Psoas muscle (tissue), 7 donors: ENCODE measurements at regions not wholly inside any gene's neighbourhood (a gene's known extent, or its start where the extent isn't known, plus 50 kb on each side); places are given as distances from the start of the nearest gene placed in this dataset.

ENCODE experiments used
- ATAC-seq, 4 donors: fragments of 200-7000 bp; cut with Tn5 transposase; one replicate each; pipeline ENCODE4 v1.9.1; 2020; ENCODE audit warnings: moderate library complexity in 3 of 4, mild to moderate bottlenecking in 2 of 4
- DNase-seq, 2 donors: peaks; one replicate each; pipeline ENCODE4 v3.0.0-alpha.2; 2020
- H3K27ac ChIP-seq: fragments of 200-600 bp; one replicate; pipeline ENCODE4 v1.8.0; 2022
- H3K27me3 ChIP-seq, 3 donors: fragments of 200-600 bp in 1 of 3; one replicate each; pipeline versions ENCODE4 v1.6.1 to v1.8.0; 2013 to 2022; ENCODE audit warnings: low read length in 2 of 3, mild to moderate bottlenecking in 2 of 3, moderate library complexity in 1 of 3; ENCODE audit not compliant: insufficient read depth in 3 of 3
- H3K36me3 ChIP-seq, 2 donors: fragments of 200-600 bp in 1 of 2; one replicate each; pipeline versions ENCODE4 v1.6.1 to v1.8.0; 2013 to 2022; ENCODE audit warnings: low read depth in 1 of 2, mild to moderate bottlenecking in 1 of 2, moderate library complexity in 1 of 2; ENCODE audit not compliant: insufficient read depth in 1 of 2
- H3K4me1 ChIP-seq: fragments of 200-600 bp; one replicate; pipeline ENCODE4 v1.8.0; 2022
- H3K4me3 ChIP-seq: fragments of 200-600 bp; one replicate; pipeline ENCODE4 v1.8.0; 2022; ENCODE audit warnings: mild to moderate bottlenecking
- H3K9me3 ChIP-seq: fragments of 200-600 bp; one replicate; pipeline ENCODE4 v1.8.0; 2022
- CTCF ChIP-seq: fragments of 200-600 bp; IDR thresholded peaks from one replicate; pipeline ENCODE4 v1.8.0; 2022; ENCODE audit warnings: antibody characterized with exemption
- WGBS, 3 donors: extraction: QIAGEN DNeasy Blood & Tissue Kit; methylation state at CpG; one replicate each; pipeline versions ENCODE4 v1.1.6 to v1.1.7; 2013; 5-methylcytosine and 5-hydroxymethylcytosine counted together
- intact Hi-C, 2 donors: fragments of 100-400 bp; cut with DNase I; formaldehyde crosslinking; loops; one replicate each; pipeline versions ENCODE4 v1.11.0 to v1.14.2; 2022
- donor health status: healthy with polysubstance abuse.
- donor health status: DM: no; HTN: no; CAD: no; lungs with moderate emphysema.
- donor health status: Bipolar disorder and iron deficiency.
- donor health status: healthy.
- donor health status: DM: yes; HTN: yes; CAD: no.
- donor health status: DM: no; HTN: no; CAD: no.
- donor health status: DM: yes; HTN: yes; CAD: no.

- no peak for TF ChIP-seq CTCF
- no peaks in the 10 kb centered on the region for H3K9me3 ChIP-seq
- ATAC-seq, result no peak
- no peaks in the 10 kb centered on the region for H3K27me3 ChIP-seq
- no peak for DNase-seq
- no peaks in the 10 kb centered on the region for H3K4me1 ChIP-seq
- no peaks in the 10 kb centered on the region for H3K36me3 ChIP-seq
- H3K4me3 ChIP-seq, result no peak overlapping the region
- H3K27ac ChIP-seq, result no peak overlapping the region
- intact Hi-C loops, result no loop called here
Observed at GRCh38 chr10:81541517-81541916, 333.5 kb upstream of the NRG3 start.

DNA sequence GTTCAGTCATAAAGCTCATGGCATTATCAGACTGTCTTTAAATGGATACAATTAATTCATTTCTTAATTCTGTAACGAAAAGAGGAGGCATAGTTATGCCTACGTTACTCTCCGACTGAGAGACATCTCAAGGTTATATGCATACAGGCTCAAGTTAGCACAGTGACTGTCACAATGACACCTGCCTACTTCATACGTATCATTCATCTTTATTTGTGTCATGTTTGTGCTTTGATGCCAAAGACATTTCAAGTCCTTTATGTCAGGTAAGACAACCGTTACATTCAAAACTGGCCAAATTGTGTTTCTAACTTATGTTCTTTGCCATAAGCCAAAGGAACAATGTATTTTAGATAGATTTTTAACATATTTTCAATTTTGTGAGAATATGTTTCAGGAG is 328.8 kb upstream of the NRG3 start:
- Histone ChIP-seq H3K27me3 (no peaks in the 10 kb centered on the region), H3K9me3 (peaks cover 4% of the 10 kb centered on the region), H3K27ac (no peak overlapping the region), H3K4me1 (no peaks in the 10 kb centered on the region), H3K4me3 (no peak overlapping the region), H3K36me3 (no peaks in the 10 kb centered on the region)
- TF ChIP-seq CTCF, result no peak
- WGBS, 3 donors, result 82 to 89% (median 83%) methylated on average over 5 of the region's 5 CpGs
- no peak for ATAC-seq
- intact Hi-C loops, result no loop called here
- DNase-seq, result no peak

DNA sequence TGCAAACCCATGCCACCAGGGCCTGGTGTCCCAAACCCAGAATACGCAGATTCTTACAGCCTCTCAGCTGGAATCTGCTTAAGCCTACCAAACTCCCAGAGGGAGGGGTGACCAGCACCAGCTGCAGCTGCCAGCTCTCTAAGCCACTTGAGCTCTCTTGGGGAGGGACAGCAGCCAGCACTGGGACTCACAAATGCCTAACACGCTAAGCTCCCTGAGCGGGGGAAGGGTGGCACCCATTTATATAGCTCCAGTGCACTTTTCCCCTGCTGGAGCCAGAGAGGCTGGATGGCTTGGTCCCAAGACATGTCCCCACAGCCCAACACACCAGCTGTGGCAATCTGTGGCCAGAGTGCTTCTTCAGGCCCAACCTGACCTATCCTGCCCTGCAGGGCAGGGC is 326.8 kb upstream of the NRG3 start:
- DNase-seq, result peak in 1 of 2 donors; percentile 17
- TF ChIP-seq CTCF, result no peak

DNA sequence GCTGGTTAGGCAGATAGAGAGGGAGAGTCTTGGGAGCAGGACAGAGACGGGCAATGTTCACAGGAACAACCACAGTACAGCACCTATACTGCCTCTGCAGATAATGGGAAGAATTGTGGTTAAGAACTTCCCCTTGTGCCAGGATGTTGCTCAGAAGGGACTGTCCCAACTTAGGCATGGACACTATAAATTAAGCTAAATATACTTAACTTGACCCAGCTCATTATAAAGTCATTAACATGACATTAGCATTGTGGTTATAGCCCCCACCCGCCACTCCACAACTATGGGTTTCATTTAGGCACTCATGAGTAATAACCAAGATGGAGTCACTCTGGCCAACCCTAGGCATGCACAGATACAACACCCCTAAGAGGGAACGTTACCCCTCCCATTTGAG is 310.9 kb upstream of the NRG3 start:
- Histone ChIP-seq H3K4me3 (no peak overlapping the region), H3K9me3 (no peaks in the 10 kb centered on the region), H3K27me3 (no peaks in the 10 kb centered on the region), H3K36me3 (no peaks in the 10 kb centered on the region), H3K4me1 (no peaks in the 10 kb centered on the region), H3K27ac (no peak overlapping the region)
- DNase-seq, result no peak
- WGBS, 3 donors, result 67 to 79% (median 75%) methylated on average over 3 of the region's 3 CpGs
- intact Hi-C loops, result no loop called here
- TF ChIP-seq CTCF, result no peak
- no peak for ATAC-seq

More for the DNA sequence above, 326.8 kb upstream of the NRG3 start:
- intact Hi-C loops, result no loop called here
- no peak for ATAC-seq
- no peaks in the 10 kb centered on the region for H3K27me3 ChIP-seq
- 72 to 76% (median 73%) methylated on average over 3 of the region's 3 CpGs for WGBS, 3 donors
- no peak overlapping the region for H3K4me3 ChIP-seq
- H3K27ac ChIP-seq, result no peak overlapping the region
- H3K9me3 ChIP-seq, result peaks cover 9% of the 10 kb centered on the region
- no peaks in the 10 kb centered on the region for H3K36me3 ChIP-seq
- H3K4me1 ChIP-seq, result no peaks in the 10 kb centered on the region

- intact Hi-C loops, result no loop called here
- no peaks in the 10 kb centered on the region for H3K27me3 ChIP-seq
- H3K36me3 ChIP-seq, result no peaks in the 10 kb centered on the region
- ATAC-seq (no peak), DNase-seq (no peak)
- no peak for TF ChIP-seq CTCF
- no peak overlapping the region for H3K27ac ChIP-seq
- WGBS, 3 donors, result 78 to 88% (median 79%) methylated on average over 5 of the region's 5 CpGs
- no peak overlapping the region for H3K4me3 ChIP-seq
- H3K9me3 ChIP-seq, result no peaks in the 10 kb centered on the region
- no peaks in the 10 kb centered on the region for H3K4me1 ChIP-seq
Observed at GRCh38 chr10:81569488-81569887, 305.5 kb upstream of the NRG3 start.
